GM23338 (cell line): ENCODE measurements at regions not wholly inside any gene's neighbourhood (a gene's known extent, or its start where the extent isn't known, plus 50 kb on each side); places are given as distances from the start of the nearest gene placed in this dataset.

Experiments
- CREB1 ChIP-seq: fragments of 250-450 bp; sonication (Bioruptor Pico); IDR thresholded peaks from 2 replicates; pipeline ENCODE4 v1.5.0; 2020; ENCODE audit warnings: low read depth, mild to moderate bottlenecking, moderate library complexity
- EZH2 ChIP-seq: fragments of 200-600 bp; sonication (generic); IDR thresholded peaks from one replicate; pipeline ENCODE4 v1.8.0; 2017; ENCODE audit warnings: antibody characterized with exemption, mild to moderate bottlenecking, low read depth; ENCODE audit not compliant: unreplicated experiment
- EZH2phosphoT487 ChIP-seq: fragments of 200-600 bp; sonication (generic); IDR thresholded peaks from one replicate; pipeline ENCODE4 v1.8.1; 2018; ENCODE audit warnings: antibody characterized with exemption; ENCODE audit not compliant: unreplicated experiment
- JUNB ChIP-seq: IDR thresholded peaks from one replicate; pipeline ENCODE4 v1.6.1; 2016; ENCODE audit warnings: antibody characterized with exemption; ENCODE audit not compliant: unreplicated experiment
- NANOG ChIP-seq: IDR thresholded peaks from 2 replicates; pipeline ENCODE4 v1.6.1; 2016; ENCODE audit warnings: antibody characterized with exemption, borderline replicate concordance
- POLR2AphosphoS5 ChIP-seq: IDR thresholded peaks from 2 replicates; pipeline ENCODE4 v1.6.1; 2016; ENCODE audit warnings: antibody characterized with exemption, low read depth
- STAT1 ChIP-seq: IDR thresholded peaks from one replicate; pipeline ENCODE4 v1.6.1; 2016; ENCODE audit warnings: antibody characterized with exemption; ENCODE audit not compliant: unreplicated experiment
- ZNF114 ChIP-seq: fragments of 250-450 bp; sonication (Bioruptor Pico); IDR thresholded peaks from 2 replicates; pipeline ENCODE4 v1.5.0; 2020; ENCODE audit warnings: mild to moderate bottlenecking, moderate library complexity
- ZNF331 ChIP-seq: fragments of 250-450 bp; sonication (Bioruptor Pico); IDR thresholded peaks from 2 replicates; pipeline ENCODE4 v1.5.0; 2020; ENCODE audit warnings: low read depth, mild to moderate bottlenecking, moderate library complexity
- TF ChIP-seq, protein P1 (sequence below), 2 experiments: fragments of 200-600 bp in 1 of 2; sonication (generic) in 1 of 2; conservative IDR thresholded peaks; 2 replicates each; pipeline versions ENCODE4 v1.5.1 to v1.6.1; 2016 to 2017; ENCODE audit warnings: antibody characterized with exemption in 2 of 2, low read depth in 2 of 2, mild to moderate bottlenecking in 2 of 2, moderate library complexity in 1 of 2
- TF ChIP-seq, protein P2 (sequence below): IDR thresholded peaks from one replicate; pipeline ENCODE4 v1.6.1; 2018; ENCODE audit warnings: antibody characterized with exemption; ENCODE audit not compliant: unreplicated experiment
- TF ChIP-seq, protein P3 (sequence below): IDR thresholded peaks from 2 replicates; pipeline ENCODE4 v1.6.1; 2016; ENCODE audit warnings: antibody characterized with exemption

DNA sequence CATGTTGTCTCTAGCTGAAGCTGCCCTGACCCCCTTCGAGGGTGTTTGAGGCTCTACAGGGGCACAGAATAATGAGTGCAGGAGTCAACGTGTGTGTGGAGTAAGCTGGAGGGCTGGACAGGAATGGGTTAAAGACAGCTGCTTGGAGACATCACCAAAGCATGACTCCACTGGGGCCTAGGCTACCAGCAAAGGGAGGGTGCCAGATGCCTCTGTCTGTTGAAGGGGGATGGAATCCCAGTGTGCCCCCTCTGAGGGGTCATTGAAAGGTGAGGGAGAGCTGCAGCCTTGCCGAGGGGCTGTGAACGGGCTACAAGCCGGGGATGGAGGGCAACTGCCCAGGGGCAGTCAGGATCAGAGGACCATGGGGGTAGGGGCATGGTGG lies 51.7 kb upstream of the PODXL start:
- no peak for TF ChIP-seq EZH2
- TF ChIP-seq, protein P1, sequence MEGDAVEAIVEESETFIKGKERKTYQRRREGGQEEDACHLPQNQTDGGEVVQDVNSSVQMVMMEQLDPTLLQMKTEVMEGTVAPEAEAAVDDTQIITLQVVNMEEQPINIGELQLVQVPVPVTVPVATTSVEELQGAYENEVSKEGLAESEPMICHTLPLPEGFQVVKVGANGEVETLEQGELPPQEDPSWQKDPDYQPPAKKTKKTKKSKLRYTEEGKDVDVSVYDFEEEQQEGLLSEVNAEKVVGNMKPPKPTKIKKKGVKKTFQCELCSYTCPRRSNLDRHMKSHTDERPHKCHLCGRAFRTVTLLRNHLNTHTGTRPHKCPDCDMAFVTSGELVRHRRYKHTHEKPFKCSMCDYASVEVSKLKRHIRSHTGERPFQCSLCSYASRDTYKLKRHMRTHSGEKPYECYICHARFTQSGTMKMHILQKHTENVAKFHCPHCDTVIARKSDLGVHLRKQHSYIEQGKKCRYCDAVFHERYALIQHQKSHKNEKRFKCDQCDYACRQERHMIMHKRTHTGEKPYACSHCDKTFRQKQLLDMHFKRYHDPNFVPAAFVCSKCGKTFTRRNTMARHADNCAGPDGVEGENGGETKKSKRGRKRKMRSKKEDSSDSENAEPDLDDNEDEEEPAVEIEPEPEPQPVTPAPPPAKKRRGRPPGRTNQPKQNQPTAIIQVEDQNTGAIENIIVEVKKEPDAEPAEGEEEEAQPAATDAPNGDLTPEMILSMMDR (conservative IDR thresholded peaks at IDR 0.05; ENCODE audit: low read depth in 2 of 2) = no peak
- TF ChIP-seq POLR2AphosphoS5 = no peak
- TF ChIP-seq EZH2phosphoT487 = no peak
- TF ChIP-seq JUNB = no peak
- TF ChIP-seq, protein P2, sequence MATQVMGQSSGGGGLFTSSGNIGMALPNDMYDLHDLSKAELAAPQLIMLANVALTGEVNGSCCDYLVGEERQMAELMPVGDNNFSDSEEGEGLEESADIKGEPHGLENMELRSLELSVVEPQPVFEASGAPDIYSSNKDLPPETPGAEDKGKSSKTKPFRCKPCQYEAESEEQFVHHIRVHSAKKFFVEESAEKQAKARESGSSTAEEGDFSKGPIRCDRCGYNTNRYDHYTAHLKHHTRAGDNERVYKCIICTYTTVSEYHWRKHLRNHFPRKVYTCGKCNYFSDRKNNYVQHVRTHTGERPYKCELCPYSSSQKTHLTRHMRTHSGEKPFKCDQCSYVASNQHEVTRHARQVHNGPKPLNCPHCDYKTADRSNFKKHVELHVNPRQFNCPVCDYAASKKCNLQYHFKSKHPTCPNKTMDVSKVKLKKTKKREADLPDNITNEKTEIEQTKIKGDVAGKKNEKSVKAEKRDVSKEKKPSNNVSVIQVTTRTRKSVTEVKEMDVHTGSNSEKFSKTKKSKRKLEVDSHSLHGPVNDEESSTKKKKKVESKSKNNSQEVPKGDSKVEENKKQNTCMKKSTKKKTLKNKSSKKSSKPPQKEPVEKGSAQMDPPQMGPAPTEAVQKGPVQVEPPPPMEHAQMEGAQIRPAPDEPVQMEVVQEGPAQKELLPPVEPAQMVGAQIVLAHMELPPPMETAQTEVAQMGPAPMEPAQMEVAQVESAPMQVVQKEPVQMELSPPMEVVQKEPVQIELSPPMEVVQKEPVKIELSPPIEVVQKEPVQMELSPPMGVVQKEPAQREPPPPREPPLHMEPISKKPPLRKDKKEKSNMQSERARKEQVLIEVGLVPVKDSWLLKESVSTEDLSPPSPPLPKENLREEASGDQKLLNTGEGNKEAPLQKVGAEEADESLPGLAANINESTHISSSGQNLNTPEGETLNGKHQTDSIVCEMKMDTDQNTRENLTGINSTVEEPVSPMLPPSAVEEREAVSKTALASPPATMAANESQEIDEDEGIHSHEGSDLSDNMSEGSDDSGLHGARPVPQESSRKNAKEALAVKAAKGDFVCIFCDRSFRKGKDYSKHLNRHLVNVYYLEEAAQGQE = no peak
- no peak for TF ChIP-seq STAT1
- no peak for TF ChIP-seq NANOG
- no peak for TF ChIP-seq ZNF331 (CRISPR knock-in tag)
- no peak for TF ChIP-seq CREB1 (CRISPR knock-in tag)
- TF ChIP-seq, protein P3, sequence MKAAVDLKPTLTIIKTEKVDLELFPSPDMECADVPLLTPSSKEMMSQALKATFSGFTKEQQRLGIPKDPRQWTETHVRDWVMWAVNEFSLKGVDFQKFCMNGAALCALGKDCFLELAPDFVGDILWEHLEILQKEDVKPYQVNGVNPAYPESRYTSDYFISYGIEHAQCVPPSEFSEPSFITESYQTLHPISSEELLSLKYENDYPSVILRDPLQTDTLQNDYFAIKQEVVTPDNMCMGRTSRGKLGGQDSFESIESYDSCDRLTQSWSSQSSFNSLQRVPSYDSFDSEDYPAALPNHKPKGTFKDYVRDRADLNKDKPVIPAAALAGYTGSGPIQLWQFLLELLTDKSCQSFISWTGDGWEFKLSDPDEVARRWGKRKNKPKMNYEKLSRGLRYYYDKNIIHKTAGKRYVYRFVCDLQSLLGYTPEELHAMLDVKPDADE = no peak
- TF ChIP-seq ZNF114 (CRISPR knock-in tag) = no peak
